NCI-H2227 treated with DMSO at 0.1 percent for 48 hours (cell line): ENCODE measurements at regions not wholly inside any gene's neighbourhood (a gene's known extent, or its start where the extent isn't known, plus 50 kb on each side); places are given as distances from the start of the nearest gene placed in this dataset.
A peak's percentile ranks its signal among the peaks of the same experiment; 100 is the strongest.

Experiments
- DNase-seq: peaks from one replicate; lab custom pipeline; 2025; lab: John Stamatoyannopoulos, UW

GRCh38 chr6:137353842-137354397 is 134.7 kb upstream of the IFNGR1 start:
- no peak for DNase-seq

- DNase-seq = no peak
Measured at GRCh38 chr6:137353346-137353745, 134.2 kb upstream of the IFNGR1 start.

GRCh38 chr6:137352859-137353258 is 133.7 kb upstream of the IFNGR1 start:
- no peak for DNase-seq

- no peak for DNase-seq
Measured at GRCh38 chr6:137351890-137352289, 132.7 kb upstream of the IFNGR1 start.

DNA sequence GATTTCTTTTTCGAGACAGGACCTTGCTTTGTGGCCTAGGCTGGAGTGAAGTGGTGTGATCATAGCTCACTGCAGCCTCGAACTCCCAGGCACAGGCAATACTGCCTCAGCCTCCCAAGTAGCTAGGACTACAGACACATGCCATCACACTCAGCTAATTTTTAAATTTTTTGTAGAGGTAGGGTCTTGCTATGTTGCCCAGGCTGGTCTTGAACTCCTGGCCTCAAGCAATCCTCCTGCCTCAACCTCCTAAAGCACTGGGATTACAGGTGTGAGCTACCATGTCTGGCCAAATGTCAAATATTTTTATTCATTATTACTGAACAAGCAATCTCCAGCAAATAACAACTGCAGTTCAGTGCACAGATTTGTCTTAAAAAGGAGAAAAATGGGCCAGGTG is 131.7 kb upstream of the IFNGR1 start:
- DNase-seq = no peak

DNA sequence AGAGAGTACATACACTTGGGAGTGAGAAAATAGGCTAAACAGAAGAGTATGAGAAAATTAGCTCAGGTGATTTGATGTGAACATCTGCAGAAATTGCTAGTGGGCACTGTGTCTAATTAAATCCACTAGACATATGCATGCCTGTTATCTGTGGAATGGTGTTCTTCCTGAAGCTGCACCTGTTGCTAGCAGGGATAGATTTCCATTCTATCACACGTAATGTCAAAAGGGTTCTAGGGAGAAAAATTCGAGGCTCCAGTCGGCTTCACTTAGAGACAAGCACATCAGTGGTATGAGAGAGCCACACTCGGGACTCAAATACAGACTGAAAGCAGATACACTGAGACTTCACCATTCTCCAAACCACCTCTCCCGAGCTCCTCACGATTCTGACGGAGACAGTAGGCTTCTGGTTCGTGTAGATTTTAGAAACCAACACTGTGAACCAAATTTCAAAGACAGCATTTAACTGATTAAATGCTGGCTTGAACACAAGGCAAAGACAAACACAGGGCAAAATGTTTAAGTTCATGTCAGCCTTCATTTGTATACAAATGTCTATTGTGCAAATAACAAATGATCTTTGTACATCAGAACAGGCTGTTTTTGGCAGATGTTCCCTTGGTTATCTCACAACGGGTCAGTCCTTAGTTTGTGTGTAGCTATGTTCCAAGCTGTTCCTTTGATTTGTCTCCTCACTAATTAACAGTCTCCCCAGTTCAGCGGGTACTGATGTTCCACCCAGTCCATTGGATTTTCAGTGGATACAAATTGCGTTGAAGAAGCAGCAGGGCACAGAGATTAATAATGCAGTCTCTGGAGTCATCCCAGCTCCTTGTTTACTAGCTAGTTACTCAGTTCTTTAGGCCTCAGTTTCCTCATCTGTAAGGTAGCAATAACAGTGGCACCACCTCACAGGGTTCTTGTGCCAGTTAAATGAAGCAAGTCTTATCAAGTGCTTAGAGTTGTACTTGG is 131.0 kb upstream of the IFNGR1 start:
- no peak for DNase-seq

DNA sequence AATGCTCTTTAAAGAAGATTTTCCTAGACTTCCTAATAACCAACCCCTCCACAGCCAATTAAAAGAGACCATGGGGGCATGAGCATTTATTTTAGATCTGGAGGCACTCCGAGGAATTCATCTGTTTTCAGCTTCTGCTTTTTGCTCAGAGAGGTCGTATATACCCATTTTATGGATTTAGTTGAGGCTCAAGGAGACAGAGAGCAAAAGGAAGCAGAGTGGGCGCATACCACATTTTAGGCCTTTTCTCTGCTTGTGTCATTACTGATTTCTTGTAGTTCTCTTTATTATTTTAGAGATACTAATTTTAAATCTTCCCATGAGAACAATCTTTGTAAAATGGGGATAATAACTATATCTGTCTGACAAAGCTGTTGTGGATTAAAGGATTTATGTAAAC is 129.6 kb upstream of the IFNGR1 start:
- no peak for DNase-seq

- no peak for DNase-seq
Measured at GRCh38 chr6:137343241-137343640, 124.1 kb upstream of the IFNGR1 start.

GRCh38 chr6:137342607-137343190 is 123.5 kb upstream of the IFNGR1 start:
- no peak for DNase-seq

DNA sequence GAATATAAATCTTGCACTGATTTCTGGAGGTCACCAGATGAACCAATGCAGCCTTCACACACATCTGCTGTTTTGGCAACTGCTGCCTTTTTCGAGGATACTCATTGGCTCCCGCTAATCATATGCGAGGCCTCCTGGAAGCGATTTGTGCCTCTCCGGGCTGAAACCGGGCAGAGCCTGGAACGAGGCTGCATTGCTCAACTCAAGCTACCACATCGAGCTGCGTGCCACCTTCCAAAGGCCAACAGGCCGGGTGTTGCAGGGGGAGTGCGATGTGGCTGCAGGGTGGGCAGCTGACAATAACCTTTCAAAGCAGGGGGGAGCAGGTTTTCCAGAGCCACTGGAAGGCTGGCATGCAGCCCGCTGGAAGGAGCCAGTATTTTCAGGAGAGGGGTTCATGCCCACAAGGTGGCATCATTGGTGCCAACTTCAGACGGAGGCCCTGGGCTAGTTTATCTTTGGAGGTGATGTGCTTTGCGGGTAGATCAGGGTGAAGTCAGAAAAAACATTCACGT is 122.6 kb upstream of the IFNGR1 start:
- DNase-seq = no peak

DNA sequence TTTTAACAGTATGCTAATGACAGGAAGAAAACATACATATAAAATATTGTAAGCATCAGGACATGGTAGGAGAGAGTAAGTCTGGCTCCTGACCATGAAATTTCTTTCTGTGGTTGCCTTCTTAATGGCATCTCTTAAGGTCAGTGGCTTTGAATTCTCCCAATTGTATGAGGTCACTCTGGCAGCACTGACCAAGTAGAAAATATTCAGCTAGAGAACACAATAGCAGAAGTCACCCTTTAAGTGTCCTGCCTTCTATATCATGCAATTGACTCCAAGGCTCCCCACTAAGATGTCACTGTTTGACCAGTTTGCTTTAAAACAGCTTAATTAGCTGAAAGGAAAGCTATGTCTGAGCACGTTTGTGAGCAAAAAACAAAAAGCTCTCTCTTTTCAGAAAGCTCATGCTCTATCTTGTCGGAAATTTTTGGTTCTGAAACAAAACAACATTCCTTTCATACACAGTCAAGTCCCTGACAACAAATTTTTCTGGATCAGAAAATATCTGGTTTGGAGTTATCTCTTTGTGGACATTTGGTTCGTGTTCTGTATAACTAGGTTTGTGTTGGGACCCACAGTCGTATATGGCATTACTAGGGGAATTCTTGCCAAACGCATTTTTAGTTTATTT is 120.9 kb upstream of the IFNGR1 start:
- no peak for DNase-seq

- DNase-seq = no peak
Measured at GRCh38 chr6:137334884-137335283, 115.7 kb upstream of the IFNGR1 start.

DNA sequence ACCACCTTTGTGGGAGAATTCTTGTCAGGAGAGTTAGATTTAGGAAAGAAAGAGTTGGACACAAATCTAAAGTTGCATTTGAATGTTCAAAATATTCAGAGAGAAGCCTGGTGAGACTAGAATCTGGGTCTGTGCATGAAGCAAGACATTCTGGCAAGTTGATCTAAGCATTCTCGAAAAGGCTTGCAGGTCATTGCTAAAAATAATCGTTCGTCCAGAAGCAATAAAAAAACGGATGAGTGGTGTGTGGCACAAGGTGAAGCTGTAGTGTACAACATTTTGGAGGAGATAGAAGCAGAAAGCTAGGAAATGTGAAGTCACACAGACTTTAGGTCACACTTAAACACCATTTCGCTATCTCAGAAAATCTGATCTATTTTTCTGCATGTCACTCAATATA is 114.9 kb upstream of the IFNGR1 start:
- no peak for DNase-seq

DNA sequence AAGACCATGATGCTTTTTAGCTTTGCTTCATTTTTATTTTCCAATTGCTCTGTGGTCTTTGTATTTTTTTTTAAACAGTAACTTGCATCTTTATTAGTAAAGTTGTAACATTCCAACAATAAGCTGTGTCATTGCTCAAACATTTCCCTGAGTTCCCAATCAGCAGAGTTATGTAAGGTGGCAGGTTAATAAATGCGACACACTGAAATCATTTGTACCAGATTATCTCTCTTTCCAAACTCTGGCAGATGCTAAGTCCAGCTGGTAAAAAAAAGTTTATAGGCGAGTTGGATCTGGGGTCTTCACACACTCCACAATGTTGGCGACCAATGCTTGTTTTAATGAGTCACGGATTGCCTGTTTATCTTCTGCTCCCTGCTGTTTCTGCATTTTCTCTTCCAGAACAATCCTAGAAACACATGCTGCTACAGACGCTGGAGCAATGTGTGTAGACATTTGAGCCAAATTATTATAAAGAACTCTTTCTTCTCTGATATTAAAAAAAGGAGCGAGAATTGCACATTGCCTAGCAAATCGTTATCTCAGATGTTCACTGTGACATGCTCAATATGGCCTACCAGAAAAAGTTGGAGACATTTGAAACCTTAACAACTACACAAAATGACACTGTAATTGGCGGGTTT is 113.6 kb upstream of the IFNGR1 start:
- DNase-seq = no peak

GRCh38 chr6:137323860-137324259 is 104.7 kb upstream of the IFNGR1 start:
- no peak for DNase-seq

DNA sequence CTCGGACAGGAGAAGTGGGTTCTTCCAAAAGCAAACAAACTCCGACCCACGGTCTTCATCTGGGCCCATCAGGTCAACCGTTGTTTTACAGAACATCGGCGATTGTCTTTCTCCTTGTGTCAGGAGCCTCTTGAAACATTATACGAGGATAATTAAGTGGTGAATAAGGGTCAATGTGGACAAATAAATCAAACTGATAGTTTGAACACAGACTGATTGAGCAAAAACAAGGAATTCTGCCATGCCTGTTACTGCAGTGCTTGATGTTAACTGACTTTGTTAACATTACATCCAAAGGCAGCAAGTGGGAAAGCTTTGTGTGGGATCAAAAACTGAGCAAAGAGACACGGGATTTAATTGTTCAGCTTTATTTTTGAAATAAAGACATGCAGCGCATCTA is 101.1 kb upstream of the IFNGR1 start:
- DNase-seq = no peak

DNA sequence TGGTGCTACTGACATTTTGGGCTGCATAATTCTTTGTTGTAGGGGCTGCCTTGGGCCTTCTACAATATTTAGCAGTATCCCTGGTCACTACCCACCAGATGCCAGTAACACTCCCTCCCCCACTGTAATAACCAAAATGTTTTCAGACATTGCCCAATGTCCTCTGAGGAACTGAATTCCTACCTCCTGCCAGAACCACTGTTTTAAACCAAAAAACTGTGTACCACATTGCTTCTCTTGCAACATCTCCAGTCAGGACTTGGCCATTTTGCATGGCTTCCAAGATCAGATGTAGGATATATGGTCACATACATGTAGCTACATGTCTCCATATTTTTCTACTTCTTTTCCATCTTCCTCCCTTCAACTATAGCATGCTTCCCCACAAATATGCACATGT is 97.4 kb upstream of the IFNGR1 start:
- DNase-seq = no peak

DNA sequence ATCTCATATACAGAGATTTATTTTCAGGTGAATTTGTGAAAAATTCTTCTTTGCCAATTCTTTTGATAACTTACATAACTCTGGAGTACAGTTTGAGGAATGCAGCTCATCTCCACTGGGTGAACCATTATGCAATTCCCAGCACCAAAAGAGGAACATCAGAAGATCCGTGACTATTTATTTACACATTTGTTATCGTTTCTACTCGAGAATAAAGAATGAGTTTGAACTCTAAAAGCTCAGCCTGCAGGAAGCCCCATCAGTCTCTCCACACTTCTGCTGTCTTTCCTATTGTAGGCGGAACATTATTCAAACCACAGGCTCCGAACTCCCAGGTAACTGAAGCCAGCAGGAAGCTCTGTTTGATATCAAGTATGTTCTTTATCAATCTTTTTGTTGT is 95.9 kb upstream of the IFNGR1 start:
- no peak for DNase-seq

- peak; percentile 7 for DNase-seq
Measured at GRCh38 chr6:137313928-137314855, 95.0 kb upstream of the IFNGR1 start.

- no peak for DNase-seq
Measured at GRCh38 chr6:137313211-137313610, 94.0 kb upstream of the IFNGR1 start.

- DNase-seq = no peak
Measured at GRCh38 chr6:137311940-137312339, 92.8 kb upstream of the IFNGR1 start.
